ENCODE measurements at regions not wholly inside any gene's neighbourhood (a gene's known extent, or its start where the extent isn't known, plus 50 kb on each side); places are given as distances from the start of the nearest gene placed in this dataset.

DNA sequence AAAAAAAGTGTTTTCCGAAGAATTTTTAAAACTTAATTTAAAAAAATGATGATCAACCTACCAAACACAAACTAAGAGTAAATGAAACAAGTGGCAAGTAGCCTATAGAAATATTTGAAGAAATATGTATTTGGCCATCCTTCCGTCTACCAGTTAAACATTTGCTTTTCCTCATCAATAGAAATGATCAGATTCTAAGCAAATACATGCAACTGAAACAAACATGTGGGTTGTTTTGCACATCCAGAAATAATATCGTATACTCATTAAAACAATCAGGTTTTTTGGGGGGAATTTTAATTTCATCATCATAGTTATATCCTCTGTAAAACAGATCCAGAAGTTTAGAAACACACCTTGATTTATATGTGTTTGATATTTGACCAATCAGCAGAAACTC lies 1011.7 kb downstream of the GATA3 start:
- H3K27me3 ChIP-seq: no peaks in the 10 kb centered on the region
- DNase-seq (ENCODE audit: low spot score): no peak
- no peak overlapping the region for H3K27ac ChIP-seq
- no peak overlapping the region for H3K4me3 ChIP-seq
- no peaks in the 10 kb centered on the region for H3K9me3 ChIP-seq
- TF ChIP-seq, protein P1, sequence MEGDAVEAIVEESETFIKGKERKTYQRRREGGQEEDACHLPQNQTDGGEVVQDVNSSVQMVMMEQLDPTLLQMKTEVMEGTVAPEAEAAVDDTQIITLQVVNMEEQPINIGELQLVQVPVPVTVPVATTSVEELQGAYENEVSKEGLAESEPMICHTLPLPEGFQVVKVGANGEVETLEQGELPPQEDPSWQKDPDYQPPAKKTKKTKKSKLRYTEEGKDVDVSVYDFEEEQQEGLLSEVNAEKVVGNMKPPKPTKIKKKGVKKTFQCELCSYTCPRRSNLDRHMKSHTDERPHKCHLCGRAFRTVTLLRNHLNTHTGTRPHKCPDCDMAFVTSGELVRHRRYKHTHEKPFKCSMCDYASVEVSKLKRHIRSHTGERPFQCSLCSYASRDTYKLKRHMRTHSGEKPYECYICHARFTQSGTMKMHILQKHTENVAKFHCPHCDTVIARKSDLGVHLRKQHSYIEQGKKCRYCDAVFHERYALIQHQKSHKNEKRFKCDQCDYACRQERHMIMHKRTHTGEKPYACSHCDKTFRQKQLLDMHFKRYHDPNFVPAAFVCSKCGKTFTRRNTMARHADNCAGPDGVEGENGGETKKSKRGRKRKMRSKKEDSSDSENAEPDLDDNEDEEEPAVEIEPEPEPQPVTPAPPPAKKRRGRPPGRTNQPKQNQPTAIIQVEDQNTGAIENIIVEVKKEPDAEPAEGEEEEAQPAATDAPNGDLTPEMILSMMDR (IDR thresholded peaks at IDR 0.05): no peak
- H3K36me3 ChIP-seq: no peaks in the 10 kb centered on the region
- no peaks in the 10 kb centered on the region for H3K4me1 ChIP-seq

DNA sequence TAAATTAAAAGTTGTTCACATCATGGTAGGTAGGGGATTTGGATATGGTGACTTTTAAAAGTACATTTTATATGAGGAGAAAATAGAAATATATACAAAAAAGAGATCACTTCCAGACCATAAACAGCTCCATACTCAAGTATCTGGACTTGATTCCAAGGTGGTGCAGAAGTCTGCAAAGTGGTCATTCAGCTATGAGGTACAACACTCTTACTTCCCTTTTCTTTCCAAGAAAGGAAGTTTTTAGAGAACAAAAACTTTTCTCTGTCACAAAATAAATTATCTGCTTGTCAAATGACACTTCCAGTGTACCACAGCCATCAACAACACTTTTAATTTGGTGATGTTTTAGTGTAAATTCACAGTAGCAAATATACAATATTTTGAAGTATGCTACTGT lies 1013.5 kb downstream of the GATA3 start:
- TF ChIP-seq, protein P1 (IDR thresholded peaks at IDR 0.05): no peak
- Histone ChIP-seq H3K27ac (no peak overlapping the region), H3K9me3 (no peaks in the 10 kb centered on the region), H3K4me1 (no peaks in the 10 kb centered on the region), H3K4me3 (no peak overlapping the region), H3K36me3 (no peaks in the 10 kb centered on the region), H3K27me3 (no peaks in the 10 kb centered on the region)
- no peak for DNase-seq (ENCODE audit: low spot score)

DNA sequence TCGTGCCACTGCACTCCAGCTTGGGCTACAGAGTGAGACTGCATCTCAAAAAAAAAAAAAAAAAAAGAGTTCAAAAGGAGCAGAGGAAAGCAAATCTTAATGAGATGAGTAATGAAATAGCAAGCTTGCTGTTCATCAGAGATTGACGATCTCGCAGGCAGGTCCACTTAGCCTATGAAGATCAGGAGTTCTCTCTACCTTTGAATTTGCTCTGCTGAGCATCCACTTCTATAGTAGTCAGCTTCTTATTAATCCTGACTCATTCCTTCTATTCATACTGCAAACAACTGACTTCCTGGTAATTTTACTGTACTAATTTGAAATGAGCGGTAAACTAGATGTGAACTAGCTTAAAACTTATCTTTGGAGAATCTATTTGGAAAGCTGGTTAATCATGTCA lies 1014.6 kb downstream of the GATA3 start:
- no peaks in the 10 kb centered on the region for H3K4me1 ChIP-seq
- no peaks in the 10 kb centered on the region for H3K27me3 ChIP-seq
- no peak overlapping the region for H3K4me3 ChIP-seq
- TF ChIP-seq, protein P1 (IDR thresholded peaks at IDR 0.05): no peak
- no peak overlapping the region for H3K27ac ChIP-seq
- no peaks in the 10 kb centered on the region for H3K9me3 ChIP-seq
- no peak for DNase-seq (ENCODE audit: low spot score)
- no peaks in the 10 kb centered on the region for H3K36me3 ChIP-seq

DNA sequence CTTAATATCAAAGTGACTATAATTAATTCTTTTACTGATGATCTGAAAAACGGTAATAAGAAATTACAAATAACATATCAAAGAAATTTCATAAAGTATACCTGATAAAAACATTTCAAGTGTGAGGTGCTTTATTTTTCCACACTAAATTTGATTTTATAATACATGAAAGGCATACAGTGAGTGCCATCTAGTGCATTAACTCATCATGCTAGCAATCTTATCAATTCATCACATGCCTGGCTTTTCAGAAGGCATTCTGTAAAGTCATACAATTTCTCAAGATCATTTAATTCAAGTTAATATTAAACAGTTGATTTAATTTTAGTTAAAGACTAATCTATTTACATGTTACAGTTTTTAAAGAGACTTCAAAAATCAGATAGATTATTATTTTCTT lies 1020.9 kb downstream of the GATA3 start:
- H3K9me3 ChIP-seq: no peaks in the 10 kb centered on the region
- H3K4me1 ChIP-seq: no peaks in the 10 kb centered on the region
- H3K4me3 ChIP-seq: no peak overlapping the region
- TF ChIP-seq, protein P1 (IDR thresholded peaks at IDR 0.05): no peak
- no peak overlapping the region for H3K27ac ChIP-seq
- DNase-seq (ENCODE audit: low spot score): no peak
- no peaks in the 10 kb centered on the region for H3K36me3 ChIP-seq
- no peaks in the 10 kb centered on the region for H3K27me3 ChIP-seq

DNA sequence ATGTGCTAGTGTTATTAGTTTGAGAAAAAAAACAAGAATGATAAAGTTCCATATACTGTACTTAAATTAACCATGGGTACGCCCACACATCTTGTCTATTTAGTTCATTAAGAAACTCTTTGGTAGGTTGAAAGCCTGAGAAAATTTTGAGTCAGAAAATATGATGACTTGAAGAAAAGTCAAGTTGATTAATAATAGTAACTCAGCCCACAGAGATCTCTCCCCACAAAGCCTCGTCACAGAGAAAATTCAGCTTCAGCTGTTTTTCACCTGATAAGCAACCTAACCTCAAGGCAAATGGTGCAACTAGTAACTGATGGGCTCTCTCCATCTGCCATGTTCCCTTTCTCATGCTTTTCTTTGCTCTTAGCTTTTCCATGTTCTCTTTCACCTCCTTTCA lies 1021.6 kb downstream of the GATA3 start:
- Histone ChIP-seq H3K9me3 (no peaks in the 10 kb centered on the region), H3K36me3 (no peaks in the 10 kb centered on the region), H3K27me3 (no peaks in the 10 kb centered on the region), H3K27ac (no peak overlapping the region), H3K4me1 (no peaks in the 10 kb centered on the region), H3K4me3 (no peak overlapping the region)
- no peak for DNase-seq (ENCODE audit: low spot score)
- TF ChIP-seq, protein P1 (IDR thresholded peaks at IDR 0.05): no peak

DNA sequence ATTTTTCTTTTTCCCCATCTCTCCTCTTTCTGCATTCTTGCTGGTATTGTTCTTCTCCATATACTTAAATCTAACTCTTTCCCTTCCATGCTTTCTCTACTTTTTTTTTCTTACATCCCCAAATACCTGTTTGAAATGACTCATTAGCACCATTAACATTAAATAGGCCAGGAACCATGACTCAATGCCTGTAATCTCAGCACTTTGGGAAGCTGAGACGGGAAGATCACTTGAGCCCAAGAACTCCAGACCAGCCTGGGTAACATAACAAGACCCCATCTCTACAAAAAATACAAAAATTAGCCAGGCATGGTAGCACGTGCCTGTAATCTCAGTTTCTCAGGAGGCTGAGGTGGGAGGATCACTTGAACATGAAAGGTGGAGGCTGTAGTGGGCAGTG lies 1026.8 kb downstream of the GATA3 start:
- Histone ChIP-seq H3K27me3 (no peaks in the 10 kb centered on the region), H3K9me3 (no peaks in the 10 kb centered on the region), H3K4me3 (no peak overlapping the region), H3K36me3 (no peaks in the 10 kb centered on the region), H3K4me1 (no peaks in the 10 kb centered on the region), H3K27ac (no peak overlapping the region)
- DNase-seq (ENCODE audit: low spot score): no peak
- TF ChIP-seq, protein P1 (IDR thresholded peaks at IDR 0.05): no peak

Data from right atrium auricular region (tissue), 2 donors.